ENCODE measurements at regions not wholly inside any gene's neighbourhood (a gene's known extent, or its start where the extent isn't known, plus 50 kb on each side); places are given as distances from the start of the nearest gene placed in this dataset.

DNA sequence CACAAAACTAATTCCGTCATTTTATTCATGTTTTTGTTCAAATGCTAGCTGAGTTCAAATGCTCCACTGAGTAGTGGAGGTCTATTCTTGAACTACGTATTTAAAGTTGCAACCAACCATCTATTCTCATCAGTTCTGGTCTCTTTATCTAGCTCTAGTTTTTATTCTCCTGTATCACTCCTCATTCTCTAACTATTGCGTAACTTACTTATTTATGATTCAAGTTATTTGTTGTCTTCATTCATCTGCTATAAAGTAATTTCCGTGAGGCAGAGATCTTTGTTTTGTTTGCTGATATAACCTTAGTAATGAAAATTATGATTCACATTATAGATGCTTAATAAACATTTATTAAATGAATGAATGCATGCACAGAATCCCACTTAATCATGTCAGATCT is 221.6 kb upstream of the ASCC3 start:
- Histone ChIP-seq H3K27me3 (ENCODE audit: control insufficient read depth, insufficient read depth, low read length) (no peaks in the 10 kb centered on the region), H3K4me3 (ENCODE audit: low read depth, low read length) (no peak overlapping the region), H3K36me3 (ENCODE audit: control insufficient read depth, insufficient read depth, low read length) (no peaks in the 10 kb centered on the region)
- TF ChIP-seq, protein P1, sequence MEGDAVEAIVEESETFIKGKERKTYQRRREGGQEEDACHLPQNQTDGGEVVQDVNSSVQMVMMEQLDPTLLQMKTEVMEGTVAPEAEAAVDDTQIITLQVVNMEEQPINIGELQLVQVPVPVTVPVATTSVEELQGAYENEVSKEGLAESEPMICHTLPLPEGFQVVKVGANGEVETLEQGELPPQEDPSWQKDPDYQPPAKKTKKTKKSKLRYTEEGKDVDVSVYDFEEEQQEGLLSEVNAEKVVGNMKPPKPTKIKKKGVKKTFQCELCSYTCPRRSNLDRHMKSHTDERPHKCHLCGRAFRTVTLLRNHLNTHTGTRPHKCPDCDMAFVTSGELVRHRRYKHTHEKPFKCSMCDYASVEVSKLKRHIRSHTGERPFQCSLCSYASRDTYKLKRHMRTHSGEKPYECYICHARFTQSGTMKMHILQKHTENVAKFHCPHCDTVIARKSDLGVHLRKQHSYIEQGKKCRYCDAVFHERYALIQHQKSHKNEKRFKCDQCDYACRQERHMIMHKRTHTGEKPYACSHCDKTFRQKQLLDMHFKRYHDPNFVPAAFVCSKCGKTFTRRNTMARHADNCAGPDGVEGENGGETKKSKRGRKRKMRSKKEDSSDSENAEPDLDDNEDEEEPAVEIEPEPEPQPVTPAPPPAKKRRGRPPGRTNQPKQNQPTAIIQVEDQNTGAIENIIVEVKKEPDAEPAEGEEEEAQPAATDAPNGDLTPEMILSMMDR (IDR thresholded peaks at IDR 0.05; ENCODE audit: insufficient read depth, low read length, poor library complexity, severe bottlenecking) = no peak
- DNase-seq (ENCODE audit: low read depth) = no peak

DNA sequence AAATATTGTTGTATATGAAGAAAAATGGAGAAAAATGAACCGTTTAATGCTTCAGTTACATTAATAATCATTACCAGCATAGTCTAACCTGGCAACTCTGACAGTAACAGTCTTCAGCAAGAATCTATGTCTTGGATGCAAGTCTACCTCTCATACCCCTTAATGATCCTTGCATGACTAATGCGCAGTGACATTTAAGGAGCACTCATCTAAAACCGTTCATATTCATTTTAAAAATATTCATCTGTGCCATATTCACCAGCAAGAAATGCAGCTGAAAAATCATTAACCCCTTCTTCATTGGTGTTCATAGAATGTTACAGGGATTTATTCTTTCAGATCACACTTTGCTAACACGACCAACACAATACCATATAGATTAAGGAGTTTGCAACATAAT is 227.2 kb upstream of the ASCC3 start:
- Histone ChIP-seq H3K4me3 (ENCODE audit: low read depth, low read length) (no peak overlapping the region), H3K27me3 (ENCODE audit: control insufficient read depth, insufficient read depth, low read length) (no peaks in the 10 kb centered on the region), H3K36me3 (ENCODE audit: control insufficient read depth, insufficient read depth, low read length) (no peaks in the 10 kb centered on the region)
- DNase-seq (ENCODE audit: low read depth) = no peak
- TF ChIP-seq, protein P1 (IDR thresholded peaks at IDR 0.05; ENCODE audit: insufficient read depth, low read length, poor library complexity, severe bottlenecking) = no peak

- TF ChIP-seq, protein P1 (IDR thresholded peaks at IDR 0.05; ENCODE audit: insufficient read depth, low read length, poor library complexity, severe bottlenecking) = no peak
- Histone ChIP-seq H3K36me3 (ENCODE audit: control insufficient read depth, insufficient read depth, low read length) (no peaks in the 10 kb centered on the region), H3K27me3 (ENCODE audit: control insufficient read depth, insufficient read depth, low read length) (no peaks in the 10 kb centered on the region), H3K4me3 (ENCODE audit: low read depth, low read length) (no peak overlapping the region)
- DNase-seq (ENCODE audit: low read depth) = no peak
These were observed 229.7 kb upstream of the ASCC3 start for GRCh38 chr6:101110814-101111213.

DNA sequence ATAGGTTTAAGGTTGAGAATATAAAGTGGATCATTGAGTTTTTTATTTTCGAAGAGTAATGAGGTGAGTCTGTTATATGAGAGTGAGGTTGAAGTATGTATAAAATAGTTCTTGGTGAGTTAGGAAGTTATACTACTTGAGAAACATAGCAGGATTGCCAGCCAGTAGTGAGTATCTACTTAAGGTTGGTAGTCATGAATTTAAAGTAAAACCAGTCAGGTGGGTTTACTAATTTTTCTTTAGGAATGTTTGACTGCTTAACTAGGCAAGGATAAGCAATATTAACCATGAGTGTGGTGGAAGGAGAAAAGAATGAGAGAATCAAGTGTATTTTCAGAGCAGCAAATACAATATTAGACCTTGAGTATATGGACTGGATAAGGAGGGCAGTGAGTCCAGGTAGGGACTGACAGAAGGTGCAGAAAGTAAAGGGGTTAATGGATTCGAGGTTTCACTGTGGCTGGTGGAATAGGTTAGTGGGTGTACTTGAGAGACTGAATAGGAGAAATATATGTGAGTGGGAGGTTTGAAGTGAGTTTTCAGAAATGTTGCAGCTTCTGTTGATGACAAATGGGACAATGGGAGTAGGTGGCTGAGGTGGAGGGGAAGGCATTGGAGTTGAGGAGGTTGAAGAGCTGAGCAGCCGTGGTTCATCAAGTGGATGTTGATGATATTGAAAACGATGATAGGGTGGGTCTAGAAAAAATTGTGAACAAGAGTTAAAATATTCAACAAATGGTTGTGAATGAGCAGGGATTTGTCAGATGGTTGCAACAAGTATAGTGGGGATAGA is 232.5 kb upstream of the ASCC3 start:
- Histone ChIP-seq H3K36me3 (ENCODE audit: control insufficient read depth, insufficient read depth, low read length) (no peaks in the 10 kb centered on the region), H3K27me3 (ENCODE audit: control insufficient read depth, insufficient read depth, low read length) (no peaks in the 10 kb centered on the region), H3K4me3 (ENCODE audit: low read depth, low read length) (no peak overlapping the region)
- TF ChIP-seq, protein P1 (IDR thresholded peaks at IDR 0.05; ENCODE audit: insufficient read depth, low read length, poor library complexity, severe bottlenecking) = no peak
- DNase-seq (ENCODE audit: low read depth) = no peak

- no peaks in the 10 kb centered on the region for H3K27me3 ChIP-seq (ENCODE audit: control insufficient read depth, insufficient read depth, low read length)
- H3K36me3 ChIP-seq (ENCODE audit: control insufficient read depth, insufficient read depth, low read length) = no peaks in the 10 kb centered on the region
- TF ChIP-seq, protein P1 (IDR thresholded peaks at IDR 0.05; ENCODE audit: insufficient read depth, low read length, poor library complexity, severe bottlenecking) = peak; percentile 70
- DNase-seq (ENCODE audit: low read depth) = peak; percentile 9
- no peak overlapping the region for H3K4me3 ChIP-seq (ENCODE audit: low read depth, low read length)
These were observed 233.6 kb upstream of the ASCC3 start for GRCh38 chr6:101114703-101115102.

GRCh38 chr6:101116337-101116736 is 235.2 kb upstream of the ASCC3 start:
- H3K4me3 ChIP-seq (ENCODE audit: low read depth, low read length) = no peak overlapping the region
- DNase-seq (ENCODE audit: low read depth) = no peak
- TF ChIP-seq, protein P1 (IDR thresholded peaks at IDR 0.05; ENCODE audit: insufficient read depth, low read length, poor library complexity, severe bottlenecking) = no peak
- H3K36me3 ChIP-seq (ENCODE audit: control insufficient read depth, insufficient read depth, low read length) = no peaks in the 10 kb centered on the region
- no peaks in the 10 kb centered on the region for H3K27me3 ChIP-seq (ENCODE audit: control insufficient read depth, insufficient read depth, low read length)

Data from kidney epithelial cell (primary cell).